ENCODE measurements at regions not wholly inside any gene's neighbourhood (a gene's known extent, or its start where the extent isn't known, plus 50 kb on each side); places are given as distances from the start of the nearest gene placed in this dataset.

DNA sequence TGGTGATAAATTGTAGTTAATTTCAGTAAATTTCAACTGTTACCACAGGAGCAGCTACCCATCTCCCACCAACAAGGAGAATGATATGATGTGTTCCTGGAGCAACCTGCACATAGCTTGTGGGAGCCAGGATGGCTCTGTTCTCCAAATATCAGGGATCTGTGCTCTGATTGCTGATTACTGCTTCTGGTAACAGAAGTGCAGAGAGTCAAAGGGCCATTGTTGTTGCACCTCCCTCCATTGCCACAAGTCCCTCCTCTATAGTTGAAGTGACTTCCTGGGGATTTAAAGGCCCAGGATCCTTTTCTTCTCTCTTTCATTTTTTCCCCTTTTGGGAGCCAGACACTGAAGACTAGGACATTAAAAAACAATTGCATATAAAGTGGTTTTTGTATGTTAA, 51.6 kb upstream of the HPDL start (continued):
- TF ChIP-seq, protein P1, sequence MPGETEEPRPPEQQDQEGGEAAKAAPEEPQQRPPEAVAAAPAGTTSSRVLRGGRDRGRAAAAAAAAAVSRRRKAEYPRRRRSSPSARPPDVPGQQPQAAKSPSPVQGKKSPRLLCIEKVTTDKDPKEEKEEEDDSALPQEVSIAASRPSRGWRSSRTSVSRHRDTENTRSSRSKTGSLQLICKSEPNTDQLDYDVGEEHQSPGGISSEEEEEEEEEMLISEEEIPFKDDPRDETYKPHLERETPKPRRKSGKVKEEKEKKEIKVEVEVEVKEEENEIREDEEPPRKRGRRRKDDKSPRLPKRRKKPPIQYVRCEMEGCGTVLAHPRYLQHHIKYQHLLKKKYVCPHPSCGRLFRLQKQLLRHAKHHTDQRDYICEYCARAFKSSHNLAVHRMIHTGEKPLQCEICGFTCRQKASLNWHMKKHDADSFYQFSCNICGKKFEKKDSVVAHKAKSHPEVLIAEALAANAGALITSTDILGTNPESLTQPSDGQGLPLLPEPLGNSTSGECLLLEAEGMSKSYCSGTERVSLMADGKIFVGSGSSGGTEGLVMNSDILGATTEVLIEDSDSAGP (CRISPR knock-in tag; IDR thresholded peaks at IDR 0.05; ENCODE audit: borderline replicate concordance) = peak; percentile 54; the same call in 1 of the 2 replicates
- TF ChIP-seq RCOR2 (CRISPR knock-in tag; IDR thresholded peaks at IDR 0.05) (no peak), ZNF557 (CRISPR knock-in tag; IDR thresholded peaks at IDR 0.05) (no peak), KAT8 (CRISPR knock-in tag; IDR thresholded peaks at IDR 0.05) (0 out of 2 replicates have a peak, but pooled peaks have one; percentile 44), ELF3 (CRISPR knock-in tag; IDR thresholded peaks at IDR 0.05) (0 out of 2 replicates have a peak, but pooled peaks have one; percentile 20), TAF1 (CRISPR knock-in tag; IDR thresholded peaks at IDR 0.05) (peak; percentile 42; the same call in 1 of the 2 replicates), SOX6 (IDR thresholded peaks at IDR 0.05) (no peak), SOX6 (CRISPR knock-in tag; IDR thresholded peaks at IDR 0.05) (peak; percentile 10; the same call in 1 of the 2 replicates), KMT2B (CRISPR knock-in tag; IDR thresholded peaks at IDR 0.05) (no peak), ZNF816 (CRISPR knock-in tag; IDR thresholded peaks at IDR 0.05; ENCODE audit: borderline replicate concordance) (no peak)
- TF ChIP-seq, protein P2, sequence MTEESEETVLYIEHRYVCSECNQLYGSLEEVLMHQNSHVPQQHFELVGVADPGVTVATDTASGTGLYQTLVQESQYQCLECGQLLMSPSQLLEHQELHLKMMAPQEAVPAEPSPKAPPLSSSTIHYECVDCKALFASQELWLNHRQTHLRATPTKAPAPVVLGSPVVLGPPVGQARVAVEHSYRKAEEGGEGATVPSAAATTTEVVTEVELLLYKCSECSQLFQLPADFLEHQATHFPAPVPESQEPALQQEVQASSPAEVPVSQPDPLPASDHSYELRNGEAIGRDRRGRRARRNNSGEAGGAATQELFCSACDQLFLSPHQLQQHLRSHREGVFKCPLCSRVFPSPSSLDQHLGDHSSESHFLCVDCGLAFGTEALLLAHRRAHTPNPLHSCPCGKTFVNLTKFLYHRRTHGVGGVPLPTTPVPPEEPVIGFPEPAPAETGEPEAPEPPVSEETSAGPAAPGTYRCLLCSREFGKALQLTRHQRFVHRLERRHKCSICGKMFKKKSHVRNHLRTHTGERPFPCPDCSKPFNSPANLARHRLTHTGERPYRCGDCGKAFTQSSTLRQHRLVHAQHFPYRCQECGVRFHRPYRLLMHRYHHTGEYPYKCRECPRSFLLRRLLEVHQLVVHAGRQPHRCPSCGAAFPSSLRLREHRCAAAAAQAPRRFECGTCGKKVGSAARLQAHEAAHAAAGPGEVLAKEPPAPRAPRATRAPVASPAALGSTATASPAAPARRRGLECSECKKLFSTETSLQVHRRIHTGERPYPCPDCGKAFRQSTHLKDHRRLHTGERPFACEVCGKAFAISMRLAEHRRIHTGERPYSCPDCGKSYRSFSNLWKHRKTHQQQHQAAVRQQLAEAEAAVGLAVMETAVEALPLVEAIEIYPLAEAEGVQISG (CRISPR knock-in tag; IDR thresholded peaks at IDR 0.05) = no peak
- TF ChIP-seq, protein P3, sequence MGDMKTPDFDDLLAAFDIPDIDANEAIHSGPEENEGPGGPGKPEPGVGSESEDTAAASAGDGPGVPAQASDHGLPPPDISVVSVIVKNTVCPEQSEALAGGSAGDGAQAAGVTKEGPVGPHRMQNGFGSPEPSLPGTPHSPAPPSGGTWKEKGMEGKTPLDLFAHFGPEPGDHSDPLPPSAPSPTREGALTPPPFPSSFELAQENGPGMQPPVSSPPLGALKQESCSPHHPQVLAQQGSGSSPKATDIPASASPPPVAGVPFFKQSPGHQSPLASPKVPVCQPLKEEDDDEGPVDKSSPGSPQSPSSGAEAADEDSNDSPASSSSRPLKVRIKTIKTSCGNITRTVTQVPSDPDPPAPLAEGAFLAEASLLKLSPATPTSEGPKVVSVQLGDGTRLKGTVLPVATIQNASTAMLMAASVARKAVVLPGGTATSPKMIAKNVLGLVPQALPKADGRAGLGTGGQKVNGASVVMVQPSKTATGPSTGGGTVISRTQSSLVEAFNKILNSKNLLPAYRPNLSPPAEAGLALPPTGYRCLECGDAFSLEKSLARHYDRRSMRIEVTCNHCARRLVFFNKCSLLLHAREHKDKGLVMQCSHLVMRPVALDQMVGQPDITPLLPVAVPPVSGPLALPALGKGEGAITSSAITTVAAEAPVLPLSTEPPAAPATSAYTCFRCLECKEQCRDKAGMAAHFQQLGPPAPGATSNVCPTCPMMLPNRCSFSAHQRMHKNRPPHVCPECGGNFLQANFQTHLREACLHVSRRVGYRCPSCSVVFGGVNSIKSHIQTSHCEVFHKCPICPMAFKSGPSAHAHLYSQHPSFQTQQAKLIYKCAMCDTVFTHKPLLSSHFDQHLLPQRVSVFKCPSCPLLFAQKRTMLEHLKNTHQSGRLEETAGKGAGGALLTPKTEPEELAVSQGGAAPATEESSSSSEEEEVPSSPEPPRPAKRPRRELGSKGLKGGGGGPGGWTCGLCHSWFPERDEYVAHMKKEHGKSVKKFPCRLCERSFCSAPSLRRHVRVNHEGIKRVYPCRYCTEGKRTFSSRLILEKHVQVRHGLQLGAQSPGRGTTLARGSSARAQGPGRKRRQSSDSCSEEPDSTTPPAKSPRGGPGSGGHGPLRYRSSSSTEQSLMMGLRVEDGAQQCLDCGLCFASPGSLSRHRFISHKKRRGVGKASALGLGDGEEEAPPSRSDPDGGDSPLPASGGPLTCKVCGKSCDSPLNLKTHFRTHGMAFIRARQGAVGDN (CRISPR knock-in tag; IDR thresholded peaks at IDR 0.05) = no peak
